ENCODE measurements at regions not wholly inside any gene's neighbourhood (a gene's known extent, or its start where the extent isn't known, plus 50 kb on each side); places are given as distances from the start of the nearest gene placed in this dataset.

DNA sequence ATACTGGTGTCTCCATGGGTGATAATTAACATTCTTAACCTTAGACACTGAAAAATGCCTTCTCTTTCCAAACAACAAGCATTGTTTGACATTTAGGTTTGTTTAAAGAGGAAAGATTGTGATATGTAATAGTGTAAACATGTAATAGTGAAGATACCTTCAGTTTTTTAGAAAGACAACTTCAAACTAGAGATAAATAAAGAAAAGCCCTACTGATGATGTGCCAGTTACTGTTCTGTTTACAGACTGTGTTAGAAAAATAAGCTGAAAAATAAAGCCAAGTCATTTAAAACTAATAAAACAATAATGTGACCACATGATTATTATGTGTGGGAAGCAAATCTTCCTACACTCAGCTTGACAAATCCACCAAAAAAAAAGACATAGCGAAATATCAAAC lies 2035.3 kb upstream of the TENM3 start:
- DNase-seq: no peak

DNA sequence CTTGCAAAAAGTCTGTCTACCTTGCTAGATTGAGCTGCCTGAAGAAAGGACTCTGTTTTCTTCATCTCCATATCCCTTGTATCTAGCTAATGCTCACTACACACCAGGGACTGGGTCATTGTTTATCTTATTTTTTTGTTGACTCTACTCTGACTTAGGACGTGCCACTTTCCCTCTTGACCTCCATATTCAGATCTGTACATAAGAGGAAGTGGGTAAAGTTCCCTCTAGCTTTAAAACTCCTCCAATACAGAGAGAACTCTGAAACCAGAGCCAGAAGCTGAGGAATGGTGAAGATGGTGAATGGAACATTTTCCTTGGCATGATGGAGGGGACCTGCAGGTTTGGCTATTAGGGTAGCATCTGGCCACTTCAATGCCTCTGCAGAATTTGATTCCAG lies 2026.1 kb upstream of the TENM3 start:
- no peak for DNase-seq

DNA sequence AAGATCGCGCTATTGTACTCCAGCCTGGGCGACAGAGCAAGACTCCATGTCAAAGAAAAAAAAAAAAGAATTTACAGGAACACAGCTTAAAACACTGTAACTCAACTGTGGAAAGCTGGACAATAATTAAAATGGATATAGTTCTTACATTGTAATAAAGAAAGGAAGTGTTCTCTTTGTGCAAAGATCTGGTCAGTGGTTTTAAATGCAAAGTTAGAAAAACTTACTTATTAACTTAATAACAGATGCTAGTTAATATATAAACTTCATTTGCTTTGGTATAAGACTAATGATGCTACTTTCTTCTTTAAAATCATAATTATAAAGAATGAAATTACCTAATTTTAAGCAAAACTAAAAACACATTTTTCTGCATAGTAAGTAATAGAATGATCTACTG lies 2024.1 kb upstream of the TENM3 start:
- no peak for DNase-seq

DNA sequence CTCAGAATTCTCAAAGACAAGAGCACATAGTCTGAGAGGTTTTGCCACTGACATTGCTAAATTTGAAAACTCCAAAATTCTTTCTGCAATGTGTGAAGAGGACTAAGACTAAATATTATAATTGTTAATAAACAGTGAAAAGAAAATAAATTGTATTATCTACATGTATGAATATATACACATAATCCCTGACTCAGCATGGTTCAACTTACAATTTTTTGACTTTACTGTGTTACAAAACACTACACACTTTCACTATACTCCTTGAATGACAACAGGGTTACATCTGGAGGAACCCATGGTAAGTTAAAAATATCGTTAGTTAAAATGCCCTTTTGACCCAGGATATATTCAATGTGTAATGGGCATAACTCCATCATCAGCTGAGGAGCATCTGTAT lies 2017.2 kb upstream of the TENM3 start:
- DNase-seq: no peak

DNA sequence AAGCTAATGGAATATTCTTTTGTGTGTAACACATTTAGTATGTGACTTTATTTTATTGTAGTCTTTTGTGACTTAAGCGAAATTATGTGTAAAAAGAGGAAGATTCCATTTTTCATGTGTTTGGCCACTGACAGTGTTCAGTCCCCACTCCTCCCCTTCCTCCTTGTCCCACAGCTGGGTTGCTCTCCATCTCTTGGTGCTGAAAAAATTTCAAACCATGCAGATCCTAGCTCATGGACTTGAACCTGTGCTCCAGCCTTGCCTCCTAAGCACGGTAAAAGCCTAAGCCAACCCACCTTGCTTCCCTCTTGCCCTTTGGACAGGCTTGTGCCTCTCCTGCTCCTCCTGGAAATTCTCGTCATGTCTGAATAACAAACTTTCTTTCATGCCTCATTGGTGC lies 2008.5 kb upstream of the TENM3 start:
- no peak for DNase-seq

- DNase-seq: no peak
Measured at GRCh38 chr4:180240670-180241069, 2002.5 kb upstream of the TENM3 start.

- no peak for DNase-seq
Measured at GRCh38 chr4:180253419-180253818, 1989.8 kb upstream of the TENM3 start.

GRCh38 chr4:180261346-180261745 lies 1981.9 kb upstream of the TENM3 start:
- no peak for DNase-seq

GRCh38 chr4:180280076-180280475 lies 1963.1 kb upstream of the TENM3 start:
- DNase-seq: no peak

DNA sequence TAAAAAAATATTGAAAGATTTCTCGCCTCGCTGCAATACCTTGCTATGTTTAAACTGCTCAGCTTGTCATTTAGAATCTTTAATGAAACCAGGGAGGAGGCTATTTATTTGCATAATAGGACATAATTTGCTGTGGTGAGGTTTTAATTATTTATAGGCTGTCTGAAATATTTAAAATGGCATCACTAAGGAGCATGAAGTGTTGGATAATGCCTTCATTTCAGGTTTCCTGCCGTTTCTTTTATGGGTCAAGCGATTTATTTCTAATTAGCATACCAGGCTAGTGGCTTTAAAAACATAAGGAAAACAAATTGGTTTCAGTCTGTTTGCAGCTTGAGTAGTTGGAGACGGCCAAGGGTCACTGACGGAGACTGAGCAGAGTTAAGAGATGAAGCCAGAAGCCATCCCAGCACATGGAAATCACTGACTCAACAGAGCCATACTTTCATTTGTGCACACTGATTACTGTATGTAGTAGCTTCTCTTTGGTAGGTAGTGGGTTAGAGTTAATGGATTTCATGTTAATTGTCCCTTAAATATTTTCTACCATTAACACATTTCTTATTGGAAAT lies 1962.4 kb upstream of the TENM3 start:
- DNase-seq: no peak

- no peak for DNase-seq
Measured at GRCh38 chr4:180281724-180282123, 1961.5 kb upstream of the TENM3 start.

GRCh38 chr4:180284267-180284666 lies 1958.9 kb upstream of the TENM3 start:
- DNase-seq: no peak

- no peak for DNase-seq
Measured at GRCh38 chr4:180285796-180286195, 1957.4 kb upstream of the TENM3 start.

DNA sequence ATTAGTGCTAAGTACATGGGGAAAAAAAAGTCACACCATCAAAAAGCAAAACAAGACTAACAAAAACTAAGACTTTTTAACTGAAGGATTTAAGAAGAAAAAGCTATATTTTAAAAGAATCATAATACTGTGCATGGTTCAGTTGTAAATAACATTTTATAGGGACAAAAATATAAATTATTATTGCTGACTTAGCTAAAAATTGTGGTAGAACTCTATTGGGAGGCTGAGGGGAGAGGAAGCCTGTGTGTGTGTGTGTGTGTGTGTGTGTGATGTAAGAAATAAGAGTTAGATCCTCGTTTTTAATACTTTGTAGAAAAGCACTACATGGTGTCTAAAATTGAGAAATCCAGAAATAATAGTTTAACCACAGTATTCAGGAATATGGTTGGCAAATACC lies 1950.9 kb upstream of the TENM3 start:
- no peak for DNase-seq

DNA sequence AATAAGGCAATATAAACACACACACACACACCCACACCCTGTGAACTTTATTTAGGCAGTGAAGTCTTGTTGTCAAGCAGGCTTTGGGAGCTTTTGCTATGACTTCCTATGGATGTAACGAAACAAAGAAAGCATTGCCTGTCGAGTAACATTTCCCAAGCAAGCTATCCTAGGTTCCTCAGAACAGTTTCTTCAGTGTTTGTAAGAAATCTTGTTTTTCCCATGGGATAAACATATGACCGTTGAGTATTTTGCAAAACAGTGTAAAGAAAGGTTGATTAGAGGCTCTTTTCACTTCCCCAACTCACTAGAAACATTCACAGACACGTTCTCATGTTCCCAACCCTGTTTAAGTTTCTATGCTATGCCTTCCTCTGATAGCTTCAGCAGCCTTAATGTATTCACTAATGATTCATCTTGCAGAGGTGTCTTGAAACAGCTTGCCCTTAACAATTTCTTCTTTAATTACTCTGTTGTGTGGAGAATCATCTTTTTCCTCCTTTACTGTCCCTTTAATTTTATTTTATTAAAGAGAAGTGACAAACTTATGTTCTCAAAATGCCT lies 1947.1 kb upstream of the TENM3 start:
- no peak for DNase-seq

DNA sequence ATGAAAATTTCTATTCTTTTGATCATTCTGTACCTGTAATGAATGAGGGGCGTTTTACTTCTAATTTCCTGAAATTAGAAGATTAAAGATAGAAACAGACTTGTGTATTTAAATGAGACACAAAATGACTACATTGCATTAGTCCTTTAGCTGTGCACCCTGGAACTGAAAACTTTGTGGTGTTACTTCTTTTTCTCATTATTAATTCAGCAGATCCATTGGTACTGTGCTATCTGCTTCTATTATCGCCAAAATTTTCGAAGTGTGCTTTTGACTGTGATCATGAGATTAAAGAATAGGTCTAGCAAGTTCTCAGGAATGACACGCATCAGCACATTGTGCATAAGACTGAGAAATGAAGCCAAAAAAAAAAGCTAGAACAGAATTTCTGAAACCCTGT lies 1938.9 kb upstream of the TENM3 start:
- no peak for DNase-seq

DNA sequence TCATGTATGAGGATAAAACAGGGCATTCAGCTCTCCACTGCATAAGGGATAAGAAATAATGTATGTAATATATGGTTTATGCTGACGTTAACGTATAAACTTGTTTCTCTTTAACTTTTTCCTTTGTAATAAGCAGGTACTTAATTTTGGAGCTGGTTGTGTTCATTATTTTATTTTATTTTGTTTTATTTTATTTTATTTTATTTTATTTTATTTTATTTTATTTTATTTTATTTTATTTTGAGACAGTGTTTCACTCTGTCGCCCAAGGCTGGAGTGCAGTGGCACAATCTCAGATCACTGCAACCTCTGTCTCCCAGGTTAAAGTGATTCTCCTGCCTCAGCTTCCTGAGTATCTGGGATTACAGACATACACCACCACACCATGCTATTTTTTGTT lies 1932.6 kb upstream of the TENM3 start:
- no peak for DNase-seq

DNA sequence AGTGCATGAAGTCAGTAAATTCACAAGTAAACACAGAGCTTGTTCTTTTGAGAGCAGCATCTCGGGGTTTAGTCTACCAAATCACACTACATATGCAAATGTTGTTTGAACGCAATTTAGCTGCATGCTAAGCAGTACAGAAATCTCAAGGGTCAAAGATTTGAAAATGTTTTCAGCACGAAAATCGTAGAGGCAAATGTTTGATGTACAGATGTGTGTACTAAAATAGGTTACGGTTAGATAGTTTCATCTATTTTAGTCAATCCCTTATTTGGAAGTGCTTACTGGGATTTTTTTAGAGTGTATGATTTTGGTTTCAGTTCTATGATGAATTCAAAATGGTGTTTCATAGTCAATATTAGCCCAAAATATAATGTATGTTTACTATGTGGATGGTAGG lies 1928.2 kb upstream of the TENM3 start:
- DNase-seq: no peak

- DNase-seq: no peak
Measured at GRCh38 chr4:180330521-180330920, 1912.7 kb upstream of the TENM3 start.

DNA sequence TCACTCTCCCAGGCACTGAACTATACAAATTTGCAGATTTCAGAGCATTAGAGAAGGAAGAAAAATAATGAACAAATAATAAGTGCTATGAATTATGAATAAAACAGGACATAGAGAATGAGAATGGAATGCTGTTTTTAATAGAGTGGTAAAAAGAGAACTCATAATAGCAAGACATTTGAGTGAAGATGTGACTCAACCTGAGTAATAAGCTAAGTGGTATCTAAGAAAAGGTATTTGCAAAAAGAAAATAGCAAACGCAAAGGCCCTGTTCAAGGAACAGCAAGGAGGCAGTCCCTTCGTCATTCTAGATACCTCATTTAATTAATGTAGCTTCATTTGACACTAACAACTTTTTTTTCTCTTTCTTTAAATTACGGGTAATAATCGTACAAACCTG lies 1910.0 kb upstream of the TENM3 start:
- no peak for DNase-seq

- peak; percentile 58 for DNase-seq
Measured at GRCh38 chr4:180335566-180335965, 1907.6 kb upstream of the TENM3 start.

GRCh38 chr4:180336494-180337090 lies 1906.6 kb upstream of the TENM3 start:
- no peak for DNase-seq

GRCh38 chr4:180341926-180342325 lies 1901.3 kb upstream of the TENM3 start:
- DNase-seq: no peak

DNA sequence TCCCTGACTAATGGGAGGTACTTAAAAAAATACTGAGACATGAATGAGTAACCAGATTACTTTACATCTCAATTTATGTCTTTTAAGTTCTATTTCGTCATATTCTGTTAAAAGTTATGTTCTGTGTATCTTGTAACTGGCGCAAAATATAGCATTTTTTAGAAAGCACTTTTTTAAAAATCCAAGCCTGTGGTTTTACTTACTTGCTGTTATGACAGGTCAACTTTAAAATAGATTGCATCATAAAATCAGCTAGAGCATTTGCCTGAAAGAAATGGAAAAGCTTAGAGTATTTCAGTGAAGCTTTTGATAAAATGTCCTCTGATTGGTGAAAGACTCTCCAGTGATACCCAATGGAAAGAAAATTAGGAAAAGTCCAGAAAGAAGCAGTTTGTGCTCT lies 1892.3 kb upstream of the TENM3 start:
- peak; percentile 40 for DNase-seq

- DNase-seq: no peak
Measured at GRCh38 chr4:180356766-180357165, 1886.4 kb upstream of the TENM3 start.

Measured in fibroblast of skin of right quadriceps (primary cell).